GM12878 (cell line): ENCODE measurements at regions not wholly inside any gene's neighbourhood (a gene's known extent, or its start where the extent isn't known, plus 50 kb on each side); places are given as distances from the start of the nearest gene placed in this dataset.
A peak's percentile ranks its signal among the peaks of the same experiment; 100 is the strongest.

Experiments used
- ATAC-seq: fragments of 200-7000 bp; cut with Tn5 transposase; 3 replicates; pipeline ENCODE4 v1.9.1; 2020; ENCODE audit warnings: mild to moderate bottlenecking, moderate library complexity
- BruUV-seq: library from RNA; stranded (reverse); fragments of 400-500 nt; replicated peaks from 2 replicates; lab custom pipeline; 2021; lab: Mats Ljungman, UMichigan
- CTCF ChIA-PET: fragments of 300-600 bp; sonication (Branson Sonifier 250); formaldehyde crosslinking; extraction: SDS; loops from one replicate; lab custom pipeline; 2021; ENCODE audit warnings: inconsistent platforms; lab: Yijun Ruan, JAX
- POLR2A ChIA-PET: fragments of 350-600 bp; formaldehyde crosslinking; extraction: SDS; loops from one replicate; lab custom pipeline; 2021; ENCODE audit warnings: inconsistent platforms; lab: Charles Lee
- RAD21 ChIA-PET: fragments of 300-600 bp; sonication (Branson Sonifier 250); formaldehyde crosslinking; loops from one replicate; lab custom pipeline; 2023; ENCODE audit warnings: antibody characterized with exemption; ENCODE audit not compliant: unreplicated experiment; lab: Charles Lee
- SMC1A ChIA-PET: fragments of 300-600 bp; sonication (Branson Sonifier 250); formaldehyde crosslinking; loops from one replicate; lab custom pipeline; 2023; ENCODE audit not compliant: unreplicated experiment, uncharacterized antibody; lab: Charles Lee
- DNase-seq: peaks from one replicate; pipeline ENCODE4 v3.0.0-alpha.2; 2011; ENCODE audit warnings: low read depth, low spot score
- FAIRE-seq: peaks from 3 replicates; lab custom pipeline; 2011; peaks lifted over from hg19 to GRCh38; lab: Jason Lieb, UNC
- H2AFZ ChIP-seq: 2 replicates; pipeline ENCODE4 v1.6.0; 2011; ENCODE audit warnings: low read depth, low read length, control low read depth; ENCODE audit not compliant: control insufficient read depth
- H3K27ac ChIP-seq: 2 replicates; pipeline ENCODE4 v1.5.1; 2011; ENCODE audit warnings: control low read depth; ENCODE audit not compliant: control insufficient read depth, insufficient read depth
- H3K27me3 ChIP-seq, 2 experiments: replicated peaks in 1 of 2; 2 replicates each; pipeline versions ENCODE4 v1.6.0 to v1.6.1; 2011; ENCODE audit warnings: low read length in 1 of 2; ENCODE audit not compliant: control insufficient read depth in 2 of 2, insufficient read depth in 2 of 2
- H3K36me3 ChIP-seq, 2 experiments: 2 replicates each; pipeline ENCODE4 v1.5.1; 2011; ENCODE audit warnings: low read length in 1 of 2; ENCODE audit not compliant: control insufficient read depth in 2 of 2, insufficient read depth in 2 of 2
- H3K4me1 ChIP-seq: 2 replicates; pipeline ENCODE4 v1.6.1; 2011; ENCODE audit warnings: mild to moderate bottlenecking, low read length, moderate library complexity, mixed read lengths; ENCODE audit not compliant: control insufficient read depth, insufficient read depth
- H3K4me2 ChIP-seq: 2 replicates; pipeline ENCODE4 v1.6.0; 2011; ENCODE audit warnings: control low read depth; ENCODE audit not compliant: control insufficient read depth, insufficient read depth
- H3K4me3 ChIP-seq: fragments of 200-600 bp; sonication (generic); 2 replicates; pipeline ENCODE4 v1.5.1; 2016
- H3K79me2 ChIP-seq: 2 replicates; pipeline ENCODE4 v1.6.0; 2011; ENCODE audit warnings: low read length; ENCODE audit not compliant: control insufficient read depth, insufficient read depth
- H3K9ac ChIP-seq: 2 replicates; pipeline ENCODE4 v1.8.0; 2011; ENCODE audit warnings: low read length, control low read depth, mixed read lengths; ENCODE audit not compliant: control insufficient read depth, insufficient read depth
- H3K9me3 ChIP-seq: replicated peaks from 3 replicates; pipeline ENCODE4 v1.5.1; 2011; ENCODE audit warnings: mild to moderate bottlenecking, low read length; ENCODE audit not compliant: control insufficient read depth, insufficient read depth
- H4K20me1 ChIP-seq: 2 replicates; pipeline ENCODE4 v1.6.0; 2011; ENCODE audit not compliant: control insufficient read depth, insufficient read depth
- ETV6 ChIP-seq, 2 experiments: fragments of 450-650 bp in 1 of 2; IDR thresholded peaks in 1 of 2; conservative IDR thresholded peaks in 1 of 2; 2 replicates each; pipeline ENCODE4 v1.6.1; 2014; ENCODE audit warnings: antibody characterized with exemption in 1 of 2, borderline replicate concordance in 1 of 2, low read depth in 1 of 2, mild to moderate bottlenecking in 1 of 2, moderate library complexity in 1 of 2
- JUNB ChIP-seq: IDR thresholded peaks from 2 replicates; pipeline ENCODE4 v1.6.1; 2016; ENCODE audit warnings: antibody characterized with exemption, mild to moderate bottlenecking
- NR2C1 ChIP-seq: fragments of 450-650 bp; IDR thresholded peaks from 2 replicates; pipeline ENCODE4 v1.6.1; 2017; ENCODE audit warnings: antibody characterized with exemption, mild to moderate bottlenecking, moderate library complexity
- PKNOX1 ChIP-seq: fragments of 450-650 bp; IDR thresholded peaks from 2 replicates; pipeline ENCODE4 v1.6.1; 2016; ENCODE audit warnings: mild to moderate bottlenecking
- POLR2AphosphoS5 ChIP-seq: IDR thresholded peaks from 2 replicates; pipeline ENCODE4 v1.6.1; 2011; ENCODE audit warnings: mild to moderate bottlenecking, low read length, inconsistent platforms
- SKIL ChIP-seq: fragments of 450-650 bp; IDR thresholded peaks from 2 replicates; pipeline ENCODE4 v1.6.1; 2017; ENCODE audit warnings: mild to moderate bottlenecking, low read depth, inconsistent platforms; ENCODE audit not compliant: poor library complexity, severe bottlenecking
- SMAD5 ChIP-seq: IDR thresholded peaks from 2 replicates; pipeline ENCODE4 v1.6.1; 2016; ENCODE audit warnings: antibody characterized with exemption, low read depth
- TARDBP ChIP-seq: IDR thresholded peaks from 2 replicates; pipeline ENCODE4 v1.6.1; 2016; ENCODE audit warnings: borderline replicate concordance
- ZNF592 ChIP-seq: fragments of 450-650 bp; IDR thresholded peaks from 2 replicates; pipeline ENCODE4 v1.6.1; 2017; ENCODE audit warnings: mild to moderate bottlenecking, moderate library complexity
- WGBS: methylation state at CpG from one replicate; pipeline ENCODE4 v1.1.6; 2016; ENCODE audit warnings: low lambda C conversion rate; ENCODE audit not compliant: insufficient replicate concordance, insufficient coverage; ENCODE audit errors: missing lambda C conversion rate; 5-methylcytosine and 5-hydroxymethylcytosine counted together
- in situ Hi-C: fragments of 300-500 bp; cut with MboI; formaldehyde crosslinking; loops from 9 replicates; pipeline ENCODE4 v1.14.3; 2018; ENCODE audit warnings: mixed read lengths
- intact Hi-C: fragments of 100-400 bp; cut with micrococcal nuclease; formaldehyde crosslinking; loops from one replicate; pipeline ENCODE4 v1.14.2; 2022; ENCODE audit not compliant: unreplicated experiment

GRCh38 chr14:71398450-71398849 is 491.2 kb downstream of the PCNX1 start:
- DNase-seq (peak; percentile 15), ATAC-seq (peak; percentile 38), FAIRE-seq (peak; percentile 35)
- ChIA-PET RAD21 (interaction anchor here (0.7 to 3.7 kb wide), 22 partner anchors 13 to 156 kb away, joined by 3 to 25 read pairs (median 4); no protein-coding TSS in a partner anchor), POLR2A (interaction anchor here (0.7 to 3.7 kb wide), 10 partner anchors 10 to 77 kb away, joined by 3 to 13 read pairs (median 3); no protein-coding TSS in a partner anchor), SMC1A (interaction anchor here (0.7 to 4.1 kb wide), 20 partner anchors 11 to 219 kb away, joined by 3 to 50 read pairs (median 6); no protein-coding TSS in a partner anchor), CTCF (interaction anchor here (0.8 to 1.6 kb wide), 7 partner anchors 9 to 456 kb away, joined by 3 to 6 read pairs (median 4); no protein-coding TSS in a partner anchor)
- H3K4me1 ChIP-seq, result peaks cover 27% of the 10 kb centered on the region
- peaks cover 3% of the 10 kb centered on the region; the same call in 1 of the 2 replicates for H4K20me1 ChIP-seq
- no peak overlapping the region for H3K4me3 ChIP-seq
- H2AFZ ChIP-seq, result no peak overlapping the region
- H3K9ac ChIP-seq, result peak overlapping the region; percentile 41
- 0 out of 2 replicates have a peak, but pooled peaks have one; percentile 44 for TF ChIP-seq PKNOX1
- TF ChIP-seq POLR2AphosphoS5, result no peak
- no peak for TF ChIP-seq SKIL
- TF ChIP-seq TARDBP, result no peak
- TF ChIP-seq ETV6 (conservative IDR thresholded peaks at IDR 0.05 in 1 of 2, IDR thresholded peaks at IDR 0.05 in 1 of 2; ENCODE audit: borderline replicate concordance in 1 of 2, low read depth in 1 of 2), result no peak
- TF ChIP-seq JUNB, result no peak
- no peak for TF ChIP-seq NR2C1
- no peak for TF ChIP-seq SMAD5
- no peak for TF ChIP-seq ZNF592
- no peaks in the 10 kb centered on the region for H3K9me3 ChIP-seq
- H3K4me2 ChIP-seq, result peak overlapping the region; percentile 92
- H3K27ac ChIP-seq, result peak overlapping the region; percentile 97
- H3K27me3 ChIP-seq, result no peaks in the 10 kb centered on the region
- in situ Hi-C loops, result no loop called here
- intact Hi-C loops, result loop anchor here (2.0 to 5.0 kb wide), 2 partner anchors 36 to 354 kb away; no protein-coding TSS in a partner anchor
- TSS peak; percentile 93 for BruUV-seq
- WGBS, result 55% methylated on average over 3 of the region's 3 CpGs
- H3K36me3 ChIP-seq, result no peaks in the 10 kb centered on the region
- H3K79me2 ChIP-seq, result peaks cover 85% of the 10 kb centered on the region
